RWPE2 (cell line): ENCODE measurements at regions not wholly inside any gene's neighbourhood (a gene's known extent, or its start where the extent isn't known, plus 50 kb on each side); places are given as distances from the start of the nearest gene placed in this dataset.

ENCODE experiments used
- ATAC-seq: fragments of 200-7000 bp; cut with Tn5 transposase; 3 replicates; pipeline ENCODE4 v1.9.1; 2021; ENCODE audit warnings: low read depth
- DNase-seq: peaks from one replicate; pipeline ENCODE4 v3.0.0-alpha.2; 2020; ENCODE audit warnings: low spot score
- H3K27ac ChIP-seq: fragments of 450-650 bp; 2 replicates; pipeline ENCODE4 v1.5.1; 2017; ENCODE audit warnings: mild to moderate bottlenecking; ENCODE audit not compliant: poor library complexity, severe bottlenecking
- H3K27me3 ChIP-seq: fragments of 250-450 bp; sonication (Bioruptor Pico); 2 replicates; pipeline ENCODE4 v1.5.1; 2021; ENCODE audit warnings: mild to moderate bottlenecking, moderate library complexity; ENCODE audit not compliant: insufficient read depth, poor library complexity, severe bottlenecking
- H3K36me3 ChIP-seq: fragments of 250-450 bp; sonication (Bioruptor Pico); 2 replicates; pipeline ENCODE4 v1.5.1; 2020; ENCODE audit warnings: low read depth, mild to moderate bottlenecking, moderate library complexity
- H3K4me1 ChIP-seq: fragments of 250-450 bp; sonication (Bioruptor Pico); 2 replicates; pipeline ENCODE4 v1.5.1; 2021; ENCODE audit warnings: mild to moderate bottlenecking, moderate library complexity; ENCODE audit not compliant: insufficient read depth, poor library complexity, severe bottlenecking
- H3K4me3 ChIP-seq: fragments of 250-450 bp; sonication (Bioruptor Pico); 2 replicates; pipeline ENCODE4 v1.5.1; 2021; ENCODE audit warnings: mild to moderate bottlenecking, moderate library complexity; ENCODE audit not compliant: severe bottlenecking
- H3K9me3 ChIP-seq: fragments of 250-450 bp; sonication (Bioruptor Pico); 2 replicates; pipeline ENCODE4 v1.5.1; 2021; ENCODE audit warnings: mild to moderate bottlenecking, moderate library complexity; ENCODE audit not compliant: severe bottlenecking
- CTCF ChIP-seq: fragments of 450-650 bp; IDR thresholded peaks from one replicate; pipeline ENCODE4 v1.5.1; 2017; ENCODE audit warnings: mild to moderate bottlenecking, moderate library complexity; ENCODE audit not compliant: poor library complexity, severe bottlenecking

- no peak overlapping the region for H3K27ac ChIP-seq
- DNase-seq (no peak), ATAC-seq (no peak)
- no peaks in the 10 kb centered on the region for H3K36me3 ChIP-seq
- H3K4me1 ChIP-seq: peaks cover 12% of the 10 kb centered on the region
- no peaks in the 10 kb centered on the region for H3K9me3 ChIP-seq
- no peak for TF ChIP-seq CTCF
- H3K27me3 ChIP-seq: no peaks in the 10 kb centered on the region
- no peak overlapping the region for H3K4me3 ChIP-seq
Observed at GRCh38 chr5:74991522-74991921, 60.8 kb downstream of the GCNT4 start.

GRCh38 chr5:74990194-74990593 is 62.2 kb downstream of the GCNT4 start:
- H3K9me3 ChIP-seq: no peaks in the 10 kb centered on the region
- no peaks in the 10 kb centered on the region for H3K36me3 ChIP-seq
- H3K27ac ChIP-seq: no peak overlapping the region
- DNase-seq (no peak), ATAC-seq (no peak)
- peaks cover 12% of the 10 kb centered on the region for H3K4me1 ChIP-seq
- H3K4me3 ChIP-seq: no peak overlapping the region
- H3K27me3 ChIP-seq: no peaks in the 10 kb centered on the region
- TF ChIP-seq CTCF: no peak

- DNase-seq (no peak), ATAC-seq (no peak)
- TF ChIP-seq CTCF: no peak
Observed at GRCh38 chr5:74988273-74988983, 63.9 kb downstream of the GCNT4 start.

GRCh38 chr5:74978345-74978744 is 74.0 kb downstream of the GCNT4 start:
- Histone ChIP-seq H3K27ac (no peak overlapping the region), H3K4me1 (no peaks in the 10 kb centered on the region), H3K9me3 (no peaks in the 10 kb centered on the region), H3K4me3 (no peak overlapping the region), H3K27me3 (no peaks in the 10 kb centered on the region), H3K36me3 (no peaks in the 10 kb centered on the region)
- no peak for TF ChIP-seq CTCF
- no peak for ATAC-seq
- DNase-seq: no peak

More at GRCh38 chr5:74988273-74988983, 63.9 kb downstream of the GCNT4 start:
- H3K9me3 ChIP-seq: no peaks in the 10 kb centered on the region
- no peak overlapping the region for H3K27ac ChIP-seq
- H3K36me3 ChIP-seq: no peaks in the 10 kb centered on the region
- H3K27me3 ChIP-seq: no peaks in the 10 kb centered on the region
- H3K4me1 ChIP-seq: peaks cover 11% of the 10 kb centered on the region
- H3K4me3 ChIP-seq: no peak overlapping the region

- no peaks in the 10 kb centered on the region for H3K4me1 ChIP-seq
- DNase-seq (no peak), ATAC-seq (no peak)
- no peak overlapping the region for H3K27ac ChIP-seq
- no peak for TF ChIP-seq CTCF
- no peak overlapping the region for H3K4me3 ChIP-seq
- no peaks in the 10 kb centered on the region for H3K36me3 ChIP-seq
- no peaks in the 10 kb centered on the region for H3K27me3 ChIP-seq
- H3K9me3 ChIP-seq: no peaks in the 10 kb centered on the region
Observed at GRCh38 chr5:74977471-74977870, 74.9 kb downstream of the GCNT4 start.
